ENCODE measurements at regions not wholly inside any gene's neighbourhood (a gene's known extent, or its start where the extent isn't known, plus 50 kb on each side); places are given as distances from the start of the nearest gene placed in this dataset.

GRCh38 chr5:167233507-167234220, 1057.8 kb upstream of the WWC1 start:
- in situ Hi-C loops (cut with MboI) = no loop called here
- no peak for TF ChIP-seq EZH2 (IDR thresholded peaks at IDR 0.05; ENCODE audit: insufficient read depth, poor library complexity, severe bottlenecking)
- no peak for TF ChIP-seq EZH2phosphoT487 (IDR thresholded peaks at IDR 0.05; ENCODE audit: insufficient read depth, low read depth)
- Histone ChIP-seq H3K4me1 (ENCODE audit: insufficient read depth) (no peaks in the 10 kb centered on the region), H3K4me3 (no peak overlapping the region), H3K79me2 (ENCODE audit: insufficient read depth) (no peaks in the 10 kb centered on the region), H2AFZ (no peak overlapping the region), H3K9ac (no peak overlapping the region), H3K27ac (no peak overlapping the region), H3K9me3 (ENCODE audit: low read depth) (no peaks in the 10 kb centered on the region), H3K36me3 (ENCODE audit: low read depth) (no peaks in the 10 kb centered on the region), H3K27me3 (replicated peaks; ENCODE audit: insufficient read depth) (no peaks in the 10 kb centered on the region), H3K4me2 (ENCODE audit: unreplicated experiment) (no peak overlapping the region), H4K20me1 (ENCODE audit: insufficient read depth) (no peaks in the 10 kb centered on the region), H3F3A (ENCODE audit: insufficient read depth) (no peaks in the 10 kb centered on the region), H3K9me2 (ENCODE audit: insufficient read depth) (no peaks in the 10 kb centered on the region)
- WGBS, 2 experiments (ENCODE audit: low coverage in 1 of 2, low lambda C conversion rate in 2 of 2, missing lambda C conversion rate in 2 of 2) = 0% methylated on average over 3 of the region's 3 CpGs
- DNase-seq = no peak

GRCh38 chr5:167241436-167242067, 1049.9 kb upstream of the WWC1 start:
- Histone ChIP-seq H2AFZ (no peak overlapping the region), H3K36me3 (ENCODE audit: low read depth) (no peaks in the 10 kb centered on the region), H3K9me2 (ENCODE audit: insufficient read depth) (no peaks in the 10 kb centered on the region), H3K4me3 (no peak overlapping the region), H3K79me2 (ENCODE audit: insufficient read depth) (no peaks in the 10 kb centered on the region), H3K4me2 (ENCODE audit: unreplicated experiment) (no peak overlapping the region), H3K9me3 (ENCODE audit: low read depth) (no peaks in the 10 kb centered on the region), H3K27me3 (replicated peaks; ENCODE audit: insufficient read depth) (no peaks in the 10 kb centered on the region; the same call in 1 of the 2 replicates), H4K20me1 (ENCODE audit: insufficient read depth) (no peaks in the 10 kb centered on the region), H3K27ac (no peak overlapping the region), H3K4me1 (ENCODE audit: insufficient read depth) (no peaks in the 10 kb centered on the region), H3F3A (ENCODE audit: insufficient read depth) (no peaks in the 10 kb centered on the region), H3K9ac (no peak overlapping the region)
- no peak for DNase-seq
- in situ Hi-C loops (cut with MboI) = no loop called here
- TF ChIP-seq EZH2phosphoT487 (IDR thresholded peaks at IDR 0.05; ENCODE audit: insufficient read depth, low read depth) = no peak
- no peak for TF ChIP-seq EZH2 (IDR thresholded peaks at IDR 0.05; ENCODE audit: insufficient read depth, poor library complexity, severe bottlenecking)
- WGBS, 2 experiments (ENCODE audit: low coverage in 1 of 2, low lambda C conversion rate in 2 of 2, missing lambda C conversion rate in 2 of 2) = 46 to 48% methylated on average over 6 of the region's 6 CpGs

- Histone ChIP-seq H3K4me3 (no peak overlapping the region), H3K4me2 (ENCODE audit: unreplicated experiment) (no peak overlapping the region)
These were observed 1048.7 kb upstream of the WWC1 start for GRCh38 chr5:167242701-167243100.

GRCh38 chr5:167243463-167243862, 1048.0 kb upstream of the WWC1 start:
- H3K27me3 ChIP-seq (replicated peaks; ENCODE audit: insufficient read depth) = no peaks in the 10 kb centered on the region; the same call in 1 of the 2 replicates
- WGBS, 2 experiments (ENCODE audit: low coverage in 1 of 2, low lambda C conversion rate in 2 of 2, missing lambda C conversion rate in 2 of 2) = 28 to 31% methylated on average over 2 of the region's 2 CpGs
- H2AFZ ChIP-seq = no peak overlapping the region

More at GRCh38 chr5:167242701-167243100, 1048.7 kb upstream of the WWC1 start:
- no peak overlapping the region for H3K9ac ChIP-seq
- H3F3A ChIP-seq (ENCODE audit: insufficient read depth) = no peaks in the 10 kb centered on the region
- no peak for DNase-seq
- no peak for TF ChIP-seq EZH2phosphoT487 (IDR thresholded peaks at IDR 0.05; ENCODE audit: insufficient read depth, low read depth)
- no peak for TF ChIP-seq EZH2 (IDR thresholded peaks at IDR 0.05; ENCODE audit: insufficient read depth, poor library complexity, severe bottlenecking)
- no peak overlapping the region for H2AFZ ChIP-seq
- H3K4me1 ChIP-seq (ENCODE audit: insufficient read depth) = no peaks in the 10 kb centered on the region
- no peaks in the 10 kb centered on the region for H3K79me2 ChIP-seq (ENCODE audit: insufficient read depth)
- H3K27ac ChIP-seq = no peak overlapping the region
- H3K27me3 ChIP-seq (replicated peaks; ENCODE audit: insufficient read depth) = no peaks in the 10 kb centered on the region; the same call in 1 of the 2 replicates
- no peaks in the 10 kb centered on the region for H4K20me1 ChIP-seq (ENCODE audit: insufficient read depth)
- in situ Hi-C loops (cut with MboI) = no loop called here
- H3K36me3 ChIP-seq (ENCODE audit: low read depth) = no peaks in the 10 kb centered on the region
- 12 to 14% methylated on average over 4 of the region's 4 CpGs for WGBS, 2 experiments (ENCODE audit: low coverage in 1 of 2, low lambda C conversion rate in 2 of 2, missing lambda C conversion rate in 2 of 2)
- H3K9me3 ChIP-seq (ENCODE audit: low read depth) = no peaks in the 10 kb centered on the region
- no peaks in the 10 kb centered on the region for H3K9me2 ChIP-seq (ENCODE audit: insufficient read depth)

More at GRCh38 chr5:167243463-167243862, 1048.0 kb upstream of the WWC1 start:
- H3K9me3 ChIP-seq (ENCODE audit: low read depth) = no peaks in the 10 kb centered on the region
- H3K4me3 ChIP-seq = no peak overlapping the region
- H3K4me1 ChIP-seq (ENCODE audit: insufficient read depth) = no peaks in the 10 kb centered on the region
- no peak for DNase-seq
- no peaks in the 10 kb centered on the region for H3F3A ChIP-seq (ENCODE audit: insufficient read depth)
- no peak overlapping the region for H3K4me2 ChIP-seq (ENCODE audit: unreplicated experiment)
- H3K36me3 ChIP-seq (ENCODE audit: low read depth) = no peaks in the 10 kb centered on the region
- no peak overlapping the region for H3K27ac ChIP-seq
- TF ChIP-seq EZH2 (IDR thresholded peaks at IDR 0.05; ENCODE audit: insufficient read depth, poor library complexity, severe bottlenecking) = no peak
- no peak for TF ChIP-seq EZH2phosphoT487 (IDR thresholded peaks at IDR 0.05; ENCODE audit: insufficient read depth, low read depth)
- H3K79me2 ChIP-seq (ENCODE audit: insufficient read depth) = no peaks in the 10 kb centered on the region
- in situ Hi-C loops (cut with MboI) = no loop called here
- H3K9ac ChIP-seq = no peak overlapping the region
- H3K9me2 ChIP-seq (ENCODE audit: insufficient read depth) = no peaks in the 10 kb centered on the region
- H4K20me1 ChIP-seq (ENCODE audit: insufficient read depth) = no peaks in the 10 kb centered on the region
